GM12891 (cell line): ENCODE measurements at regions not wholly inside any gene's neighbourhood (a gene's known extent, or its start where the extent isn't known, plus 50 kb on each side); places are given as distances from the start of the nearest gene placed in this dataset.
A peak's percentile ranks its signal among the peaks of the same experiment; 100 is the strongest.

Source experiments
- DNase-seq: peaks from one replicate; pipeline ENCODE4 v3.0.0; 2011; ENCODE audit warnings: low spot score; ENCODE audit not compliant: insufficient read length
- FAIRE-seq: peaks from 2 replicates; lab custom pipeline; 2011; peaks lifted over from hg19 to GRCh38; lab: Jason Lieb, UNC
- PAX5 ChIP-seq: IDR thresholded peaks from 2 replicates; pipeline ENCODE4 v1.6.1; 2011; ENCODE audit warnings: low read length, moderate library complexity, mild to moderate bottlenecking; ENCODE audit not compliant: insufficient read depth, severe bottlenecking
- POLR2A ChIP-seq: IDR thresholded peaks from 2 replicates; pipeline ENCODE4 v1.6.1; 2011; ENCODE audit warnings: low read depth, low read length, control low read depth
- POLR2AphosphoS5 ChIP-seq: IDR thresholded peaks from 2 replicates; pipeline ENCODE4 v1.6.1; 2011; ENCODE audit warnings: low read depth, low read length, control low read depth
- POU2F2 ChIP-seq: IDR thresholded peaks from 2 replicates; pipeline ENCODE4 v1.6.1; 2011; ENCODE audit warnings: low read depth, mild to moderate bottlenecking, control low read depth, low read length, moderate library complexity
- SPI1 ChIP-seq: IDR thresholded peaks from 2 replicates; pipeline ENCODE4 v1.6.1; 2011; ENCODE audit warnings: low read depth, low read length, control low read depth
- TAF1 ChIP-seq: IDR thresholded peaks from 2 replicates; pipeline ENCODE4 v1.6.1; 2011; ENCODE audit warnings: low read depth, low read length, control low read depth

GRCh38 chr14:86712176-86712575, 1182.2 kb downstream of the FLRT2 start:
- no peak for DNase-seq
- FAIRE-seq: no peak
- no peak for TF ChIP-seq PAX5
- no peak for TF ChIP-seq POU2F2
- no peak for TF ChIP-seq SPI1
- no peak for TF ChIP-seq TAF1

GRCh38 chr14:86708846-86709339, 1178.9 kb downstream of the FLRT2 start:
- DNase-seq (no peak), FAIRE-seq (no peak)
- TF ChIP-seq TAF1 (no peak), POLR2AphosphoS5 (no peak), PAX5 (no peak), POLR2A (no peak), SPI1 (no peak)

GRCh38 chr14:86707071-86707470, 1177.1 kb downstream of the FLRT2 start:
- DNase-seq (no peak), FAIRE-seq (no peak)
- TF ChIP-seq SPI1 (no peak), POLR2AphosphoS5 (no peak), TAF1 (no peak), PAX5 (no peak), POU2F2 (no peak), POLR2A (no peak)

- DNase-seq (no peak), FAIRE-seq (no peak)
- TF ChIP-seq POU2F2 (no peak), POLR2AphosphoS5 (no peak), TAF1 (no peak), PAX5 (no peak), POLR2A (no peak), SPI1 (no peak)
Measured at GRCh38 chr14:86683561-86683960, 1153.6 kb downstream of the FLRT2 start.

- TF ChIP-seq TAF1 (no peak), POU2F2 (no peak), SPI1 (no peak), PAX5 (no peak), POLR2AphosphoS5 (no peak), POLR2A (no peak)
- no peak for FAIRE-seq
Measured at GRCh38 chr14:86675059-86675458, 1145.1 kb downstream of the FLRT2 start.

GRCh38 chr14:86673523-86673969, 1143.6 kb downstream of the FLRT2 start:
- TF ChIP-seq POLR2A: no peak
- no peak for TF ChIP-seq POLR2AphosphoS5
- TF ChIP-seq POU2F2: no peak
- FAIRE-seq (no peak), DNase-seq (no peak)

More at GRCh38 chr14:86675059-86675458, 1145.1 kb downstream of the FLRT2 start:
- no peak for DNase-seq

GRCh38 chr14:86672080-86672479, 1142.1 kb downstream of the FLRT2 start:
- FAIRE-seq: no peak
- TF ChIP-seq SPI1 (no peak), POLR2A (no peak), TAF1 (no peak), PAX5 (no peak), POU2F2 (no peak), POLR2AphosphoS5 (no peak)
- no peak for DNase-seq

- TF ChIP-seq POU2F2: no peak
- TF ChIP-seq PAX5: no peak
- TF ChIP-seq POLR2A: no peak
- no peak for TF ChIP-seq SPI1
- FAIRE-seq (no peak), DNase-seq (no peak)
Measured at GRCh38 chr14:86665975-86666374, 1136.0 kb downstream of the FLRT2 start.

GRCh38 chr14:86662334-86662733, 1132.4 kb downstream of the FLRT2 start:
- TF ChIP-seq POLR2A (no peak), POU2F2 (no peak), PAX5 (no peak), SPI1 (no peak), POLR2AphosphoS5 (no peak), TAF1 (no peak)
- FAIRE-seq: no peak
- DNase-seq: no peak

- FAIRE-seq (peak; percentile 16), DNase-seq (no peak)
- no peak for TF ChIP-seq POLR2A
- no peak for TF ChIP-seq POU2F2
- TF ChIP-seq POLR2AphosphoS5: no peak
- TF ChIP-seq TAF1: no peak
- no peak for TF ChIP-seq PAX5
- TF ChIP-seq SPI1: no peak
Measured at GRCh38 chr14:86654558-86655184, 1124.7 kb downstream of the FLRT2 start.
